Right atrium auricular region (tissue), 2 donors: ENCODE measurements at regions not wholly inside any gene's neighbourhood (a gene's known extent, or its start where the extent isn't known, plus 50 kb on each side); places are given as distances from the start of the nearest gene placed in this dataset.
A peak's percentile ranks its signal among the peaks of the same experiment; 100 is the strongest.
"Not testable (repeated sequence)": the region's sequence is repeated elsewhere in the genome, so short reads cannot be mapped to it uniquely, and the experiment has no call there.

Experiments
- DNase-seq: peaks from one replicate; pipeline ENCODE4 v3.0.0-alpha.2; 2019; ENCODE audit warnings: low spot score
- H3K27ac ChIP-seq, 2 donors: fragments of 200-600 bp; sonication (generic); 1 replicate in 1 of 2; 2 replicates in 1 of 2; pipeline ENCODE4 v1.5.1; 2016 to 2019
- H3K27me3 ChIP-seq, 2 donors: fragments of 200-600 bp; sonication (generic); one replicate each; pipeline versions ENCODE4 v1.5.1 to v1.6.0; 2017 to 2019
- H3K36me3 ChIP-seq: fragments of 200-600 bp; sonication (generic); one replicate; pipeline ENCODE4 v1.5.1; 2016
- H3K4me1 ChIP-seq, 2 donors: fragments of 200-600 bp; sonication (generic); one replicate each; pipeline versions ENCODE4 v1.5.1 to v1.6.0; 2017 to 2019
- H3K4me3 ChIP-seq, 2 donors: fragments of 200-600 bp; sonication (generic); 1 replicate in 1 of 2; 2 replicates in 1 of 2; pipeline ENCODE4 v1.5.1; 2017 to 2019; ENCODE audit warnings: mild to moderate bottlenecking in 1 of 2, moderate library complexity in 1 of 2
- H3K9me3 ChIP-seq, 2 donors: fragments of 200-600 bp; sonication (generic); one replicate each; pipeline ENCODE4 v1.5.1; 2019
- TF ChIP-seq, protein P1 (sequence below), 2 donors: fragments of 200-600 bp; sonication (generic); IDR thresholded peaks; one replicate each; pipeline ENCODE4 v1.5.1; 2019; ENCODE audit warnings: antibody characterized with exemption in 2 of 2

DNA sequence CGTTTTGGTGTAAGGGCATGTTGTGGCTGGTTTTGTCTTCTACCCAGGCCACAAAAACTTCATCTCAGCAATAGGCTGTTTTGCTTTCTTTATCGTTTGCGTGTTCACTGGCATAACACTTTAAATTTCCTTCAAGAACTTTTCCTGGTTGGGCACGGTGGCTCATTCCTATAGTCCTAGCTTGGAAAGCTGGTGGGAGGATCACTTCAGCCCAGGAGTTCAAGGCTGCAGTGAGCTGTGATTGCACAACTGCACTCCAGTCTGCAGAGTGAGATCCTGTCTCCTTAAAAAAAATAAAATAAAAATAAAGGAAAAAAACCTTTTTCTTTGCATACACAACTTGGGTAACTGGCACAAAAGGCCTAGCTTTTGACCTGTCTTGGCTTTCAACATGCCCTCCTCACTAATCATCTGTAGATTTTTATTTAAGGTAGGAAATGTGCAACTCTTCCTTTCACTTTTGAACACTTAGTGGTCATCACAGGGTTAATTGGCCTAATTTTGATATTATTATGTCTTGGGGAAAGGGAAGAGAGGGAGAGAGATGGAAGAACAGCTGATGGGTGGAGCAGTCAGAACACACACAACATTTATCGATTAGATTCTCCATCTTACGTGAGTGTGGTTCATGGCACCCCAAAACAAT is 78.9 kb upstream of the PSMA6 start:
- TF ChIP-seq, protein P1, sequence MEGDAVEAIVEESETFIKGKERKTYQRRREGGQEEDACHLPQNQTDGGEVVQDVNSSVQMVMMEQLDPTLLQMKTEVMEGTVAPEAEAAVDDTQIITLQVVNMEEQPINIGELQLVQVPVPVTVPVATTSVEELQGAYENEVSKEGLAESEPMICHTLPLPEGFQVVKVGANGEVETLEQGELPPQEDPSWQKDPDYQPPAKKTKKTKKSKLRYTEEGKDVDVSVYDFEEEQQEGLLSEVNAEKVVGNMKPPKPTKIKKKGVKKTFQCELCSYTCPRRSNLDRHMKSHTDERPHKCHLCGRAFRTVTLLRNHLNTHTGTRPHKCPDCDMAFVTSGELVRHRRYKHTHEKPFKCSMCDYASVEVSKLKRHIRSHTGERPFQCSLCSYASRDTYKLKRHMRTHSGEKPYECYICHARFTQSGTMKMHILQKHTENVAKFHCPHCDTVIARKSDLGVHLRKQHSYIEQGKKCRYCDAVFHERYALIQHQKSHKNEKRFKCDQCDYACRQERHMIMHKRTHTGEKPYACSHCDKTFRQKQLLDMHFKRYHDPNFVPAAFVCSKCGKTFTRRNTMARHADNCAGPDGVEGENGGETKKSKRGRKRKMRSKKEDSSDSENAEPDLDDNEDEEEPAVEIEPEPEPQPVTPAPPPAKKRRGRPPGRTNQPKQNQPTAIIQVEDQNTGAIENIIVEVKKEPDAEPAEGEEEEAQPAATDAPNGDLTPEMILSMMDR (IDR thresholded peaks at IDR 0.05), result no peak
- no peak overlapping the region for H3K4me3 ChIP-seq
- H3K9me3 ChIP-seq, result no peaks in the 10 kb centered on the region
- no peaks in the 10 kb centered on the region for H3K36me3 ChIP-seq
- no peaks in the 10 kb centered on the region for H3K4me1 ChIP-seq
- DNase-seq, result no peak
- no peak overlapping the region for H3K27ac ChIP-seq
- no peaks in the 10 kb centered on the region for H3K27me3 ChIP-seq

DNA sequence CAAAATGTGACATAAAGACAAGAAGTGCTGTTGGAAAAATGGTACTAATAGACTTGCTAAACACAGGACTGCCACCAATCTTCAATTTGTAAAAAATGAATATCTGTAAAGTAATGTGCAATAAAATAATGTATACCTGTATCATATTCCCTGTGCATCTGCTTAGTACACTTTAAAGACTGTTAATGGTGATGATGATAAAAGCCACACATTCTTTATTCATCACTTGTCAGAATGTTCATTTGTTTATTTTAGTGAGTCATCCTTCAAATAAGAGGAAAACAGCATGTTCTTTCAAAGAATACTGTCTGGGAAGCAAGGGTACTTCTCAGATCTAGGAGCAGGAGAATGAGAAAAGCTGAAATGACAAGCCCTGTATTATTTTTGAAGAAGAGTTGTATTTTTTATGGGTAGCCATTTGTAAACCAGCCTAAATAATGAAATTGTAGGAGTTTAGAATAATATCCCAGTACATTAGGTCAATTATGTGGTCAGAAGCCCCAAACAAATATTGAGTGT is 78.3 kb upstream of the PSMA6 start:
- H3K36me3 ChIP-seq, result no peaks in the 10 kb centered on the region
- TF ChIP-seq, protein P1 (IDR thresholded peaks at IDR 0.05), result no peak
- peak overlapping the region in 1 of 2 donors; percentile 29 for H3K27ac ChIP-seq
- no peak for DNase-seq
- no peaks in the 10 kb centered on the region for H3K4me1 ChIP-seq
- H3K9me3 ChIP-seq, result no peaks in the 10 kb centered on the region
- H3K4me3 ChIP-seq, result no peak overlapping the region
- no peaks in the 10 kb centered on the region for H3K27me3 ChIP-seq

DNA sequence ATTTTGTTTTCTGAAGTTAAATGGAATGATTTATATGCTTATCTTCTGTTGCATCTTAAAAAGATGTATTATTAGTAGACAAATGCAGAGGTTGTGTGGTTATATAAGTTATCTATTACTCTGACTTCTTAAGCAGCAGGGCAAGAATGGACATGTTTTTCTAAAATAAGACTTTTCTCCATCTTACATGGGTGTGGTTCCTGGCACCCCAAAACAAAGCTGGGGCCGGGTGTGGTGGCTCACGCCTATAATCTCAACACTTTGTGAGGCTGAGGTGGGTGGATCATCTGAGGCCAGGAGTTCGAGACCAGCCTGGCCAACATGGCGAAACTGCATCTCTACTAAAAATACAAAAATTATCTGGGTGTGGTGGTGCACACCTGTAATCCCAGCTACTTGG is 77.8 kb upstream of the PSMA6 start:
- H3K4me1 ChIP-seq, H3K36me3 ChIP-seq, H3K27me3 ChIP-seq, DNase-seq, H3K9me3 ChIP-seq, H3K4me3 ChIP-seq: not testable (repeated sequence)
- peak overlapping the region in 1 of 2 donors; percentile 29 for H3K27ac ChIP-seq

DNA sequence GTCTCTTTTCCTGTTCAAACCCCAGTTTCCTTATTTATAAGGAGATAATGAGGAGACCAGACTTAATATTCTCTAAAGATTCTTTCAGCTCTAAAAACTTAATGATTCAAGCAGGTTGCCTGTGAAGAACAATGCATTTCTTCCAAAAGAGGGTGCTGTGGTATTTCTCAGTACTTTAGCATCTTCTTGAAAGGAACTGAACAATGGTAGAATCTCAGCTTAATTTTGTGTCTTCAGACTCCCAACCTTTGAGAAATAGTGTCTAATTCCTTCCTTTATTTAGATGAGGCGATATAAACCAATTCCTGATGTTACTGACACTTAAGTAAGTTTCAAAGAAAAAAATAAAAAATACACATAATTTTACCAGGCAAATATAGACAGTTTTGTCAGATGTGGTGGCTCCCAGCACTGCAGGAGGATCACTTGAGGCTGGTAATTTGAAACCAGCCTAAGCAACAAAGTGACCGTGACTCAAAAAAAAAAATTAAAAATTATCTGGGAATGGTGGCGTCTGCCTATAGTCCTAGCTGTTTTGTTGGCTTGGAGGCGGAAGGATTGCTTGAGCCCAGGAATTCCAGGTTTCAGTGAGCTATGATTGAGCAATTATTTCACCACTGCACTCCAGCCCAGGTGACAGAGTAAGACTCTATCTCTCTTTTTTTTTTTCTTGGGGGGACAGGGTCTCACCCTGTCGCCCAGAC is 76.9 kb upstream of the PSMA6 start:
- DNase-seq, result no peak
- Histone ChIP-seq H3K36me3 (no peaks in the 10 kb centered on the region), H3K27me3 (no peaks in the 10 kb centered on the region), H3K9me3 (no peaks in the 10 kb centered on the region), H3K4me3 (no peak overlapping the region), H3K27ac (no peak overlapping the region), H3K4me1 (no peaks in the 10 kb centered on the region)
- TF ChIP-seq, protein P1 (IDR thresholded peaks at IDR 0.05), result peak; percentile 37 to 62

DNA sequence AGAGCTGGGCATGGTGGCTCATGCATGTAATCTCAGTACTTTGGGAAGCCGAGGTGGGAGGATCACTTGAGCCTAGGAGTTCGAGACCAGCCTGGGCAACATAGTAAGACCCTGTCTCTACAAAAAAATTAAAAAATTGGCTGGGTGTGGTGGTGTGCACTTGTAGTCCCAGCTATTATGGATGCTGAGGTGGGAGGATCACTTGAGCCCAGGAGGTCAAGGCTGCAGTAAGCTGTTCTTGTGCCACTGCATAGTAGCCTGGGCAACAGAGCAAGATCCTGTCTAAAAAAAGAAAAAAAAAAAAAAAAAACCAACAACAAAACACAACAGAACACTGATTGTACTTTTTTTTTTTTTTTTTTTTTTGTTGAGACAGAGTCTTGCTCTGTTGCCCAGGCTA is 74.0 kb upstream of the PSMA6 start:
- not testable (repeated sequence) for H3K4me1 ChIP-seq, H3K27me3 ChIP-seq, H3K4me3 ChIP-seq, H3K9me3 ChIP-seq, H3K36me3 ChIP-seq, DNase-seq, H3K27ac ChIP-seq

DNA sequence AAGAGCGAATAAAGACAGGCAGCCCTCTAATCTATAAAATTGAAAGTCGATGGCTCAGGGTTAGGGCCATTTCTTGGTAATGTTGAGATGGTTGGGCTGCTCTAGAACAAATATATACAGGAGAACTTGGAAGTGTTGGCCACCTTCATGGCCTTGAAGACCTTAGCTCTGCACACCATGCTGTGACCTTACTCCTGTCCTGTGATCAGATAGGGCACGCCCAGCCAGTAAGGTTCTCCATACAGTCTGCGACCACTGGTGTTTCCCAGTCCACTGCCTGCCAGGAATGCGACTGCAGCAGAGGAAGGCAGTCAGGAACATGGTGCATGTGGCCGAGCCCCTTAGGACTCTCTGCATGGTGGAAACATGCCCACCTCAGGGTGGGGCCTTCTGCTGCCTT is 73.2 kb upstream of the PSMA6 start:
- H3K4me1 ChIP-seq, result no peaks in the 10 kb centered on the region
- no peak overlapping the region for H3K27ac ChIP-seq
- H3K9me3 ChIP-seq, result no peaks in the 10 kb centered on the region
- DNase-seq, result no peak
- H3K27me3 ChIP-seq, result no peaks in the 10 kb centered on the region
- no peaks in the 10 kb centered on the region for H3K36me3 ChIP-seq
- no peak overlapping the region for H3K4me3 ChIP-seq
- TF ChIP-seq, protein P1 (IDR thresholded peaks at IDR 0.05), result no peak
